ENCODE measurements at regions not wholly inside any gene's neighbourhood (a gene's known extent, or its start where the extent isn't known, plus 50 kb on each side); places are given as distances from the start of the nearest gene placed in this dataset.
A peak's percentile ranks its signal among the peaks of the same experiment; 100 is the strongest.
"Not testable (repeated sequence)": the region's sequence is repeated elsewhere in the genome, so short reads cannot be mapped to it uniquely, and the experiment has no call there.

DNA sequence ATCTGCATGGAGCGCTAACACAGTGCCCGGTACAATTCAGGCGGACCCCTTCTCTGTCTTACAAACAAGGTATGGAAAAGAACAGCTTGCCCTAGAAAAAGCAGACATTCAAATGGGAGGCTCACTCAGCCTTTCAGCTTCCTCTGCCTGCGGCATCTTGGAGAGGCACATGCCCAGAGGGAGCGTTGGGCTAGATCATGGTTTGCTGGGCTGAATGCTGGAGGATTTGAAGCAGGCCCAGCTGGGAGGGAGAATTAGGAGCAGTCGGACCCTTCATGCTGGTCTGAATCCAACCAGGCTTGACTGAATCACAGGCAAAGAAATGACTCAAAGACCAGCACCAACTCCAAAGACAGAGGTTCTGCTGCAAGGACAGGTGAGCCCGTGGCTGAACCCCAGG lies 286.7 kb upstream of the FRG1 start:
- DNase-seq (ENCODE audit: low read depth, low spot score), result not testable (repeated sequence)

DNA sequence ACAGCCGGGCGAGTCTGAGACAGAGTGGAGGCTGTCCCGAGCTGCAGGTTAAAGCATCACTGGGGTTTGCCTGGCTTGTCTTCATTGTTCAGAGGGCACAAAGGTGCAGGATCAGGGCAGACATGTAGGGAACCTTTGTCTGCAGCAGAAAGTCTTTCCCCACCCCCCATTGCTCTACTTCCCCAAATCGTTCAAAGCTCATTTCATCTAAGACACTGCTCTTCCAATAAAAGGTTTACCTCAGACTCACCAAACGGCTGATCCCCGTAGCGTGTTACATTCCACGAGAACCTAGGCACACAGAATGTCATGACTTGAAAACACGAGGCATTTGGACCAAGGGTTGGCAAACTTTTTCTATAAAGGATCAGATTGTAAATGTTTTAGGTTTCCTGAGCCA lies 286.3 kb upstream of the FRG1 start:
- not testable (repeated sequence) for DNase-seq (ENCODE audit: low read depth, low spot score)

- not testable (repeated sequence) for DNase-seq (ENCODE audit: low read depth, low spot score)
Observed at GRCh38 chr4:189655817-189656216, 284.9 kb upstream of the FRG1 start.

- DNase-seq (ENCODE audit: low read depth, low spot score), result no peak
Observed at GRCh38 chr4:189656641-189657040, 284.0 kb upstream of the FRG1 start.

- not testable (repeated sequence) for DNase-seq (ENCODE audit: low read depth, low spot score)
Observed at GRCh38 chr4:189658259-189658658, 282.4 kb upstream of the FRG1 start.

- not testable (repeated sequence) for DNase-seq (ENCODE audit: low read depth, low spot score)
Observed at GRCh38 chr4:189658831-189659230, 281.8 kb upstream of the FRG1 start.

DNA sequence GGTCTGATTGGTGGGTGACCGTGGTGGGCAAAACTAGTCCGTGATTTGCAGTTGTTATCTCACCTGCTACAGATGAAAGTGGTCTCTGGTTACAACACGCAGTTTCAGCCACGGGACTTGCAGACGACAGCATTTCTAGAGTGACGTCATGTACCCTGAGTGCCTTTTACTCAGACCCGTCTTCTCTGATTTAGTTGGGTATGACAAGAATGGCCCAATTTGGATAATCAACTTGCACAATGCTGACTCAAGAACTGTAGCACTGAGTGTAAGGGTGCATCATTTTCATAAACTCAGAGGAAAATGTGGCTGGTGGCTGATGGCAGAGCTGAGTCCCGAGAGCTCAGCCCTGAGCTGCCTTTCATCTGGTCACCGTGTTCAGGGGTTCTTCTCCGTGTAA lies 281.4 kb upstream of the FRG1 start:
- DNase-seq (ENCODE audit: low read depth, low spot score), result no peak

GRCh38 chr4:189660722-189661360 lies 279.8 kb upstream of the FRG1 start:
- DNase-seq (ENCODE audit: low read depth, low spot score), result no peak

GRCh38 chr4:189664693-189665250 lies 275.9 kb upstream of the FRG1 start:
- DNase-seq (ENCODE audit: low read depth, low spot score), result no peak

DNA sequence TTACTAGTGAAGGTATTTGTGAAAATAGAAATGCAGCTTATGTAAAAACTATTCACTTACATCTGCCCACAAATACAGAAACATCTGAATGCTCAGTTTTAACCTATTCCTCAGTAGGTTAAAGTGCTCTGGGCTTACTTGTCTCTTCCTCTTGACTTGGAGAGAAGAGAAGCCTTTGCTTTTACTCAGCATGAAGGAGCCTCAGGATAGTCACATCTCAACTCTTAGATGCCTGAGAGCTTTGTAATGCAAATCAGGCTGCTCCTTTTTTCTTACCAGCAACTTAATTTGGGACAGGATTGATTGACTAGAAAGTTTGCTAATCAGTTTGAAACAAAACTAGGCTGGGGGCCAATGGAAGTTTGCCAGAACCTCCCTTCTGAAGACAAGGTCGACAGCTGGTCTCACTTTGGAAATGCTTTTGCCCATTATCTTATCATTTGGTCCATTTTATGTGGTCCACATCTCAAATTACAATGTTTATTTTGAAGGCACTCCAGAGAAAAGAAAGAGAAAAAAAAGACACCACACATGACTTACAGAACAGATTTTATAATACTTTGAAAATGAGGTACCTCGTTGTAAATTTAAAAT lies 274.9 kb upstream of the FRG1 start:
- DNase-seq (ENCODE audit: low read depth, low spot score), result not testable (repeated sequence)

GRCh38 chr4:189667386-189667785 lies 273.3 kb upstream of the FRG1 start:
- DNase-seq (ENCODE audit: low read depth, low spot score), result not testable (repeated sequence)

DNA sequence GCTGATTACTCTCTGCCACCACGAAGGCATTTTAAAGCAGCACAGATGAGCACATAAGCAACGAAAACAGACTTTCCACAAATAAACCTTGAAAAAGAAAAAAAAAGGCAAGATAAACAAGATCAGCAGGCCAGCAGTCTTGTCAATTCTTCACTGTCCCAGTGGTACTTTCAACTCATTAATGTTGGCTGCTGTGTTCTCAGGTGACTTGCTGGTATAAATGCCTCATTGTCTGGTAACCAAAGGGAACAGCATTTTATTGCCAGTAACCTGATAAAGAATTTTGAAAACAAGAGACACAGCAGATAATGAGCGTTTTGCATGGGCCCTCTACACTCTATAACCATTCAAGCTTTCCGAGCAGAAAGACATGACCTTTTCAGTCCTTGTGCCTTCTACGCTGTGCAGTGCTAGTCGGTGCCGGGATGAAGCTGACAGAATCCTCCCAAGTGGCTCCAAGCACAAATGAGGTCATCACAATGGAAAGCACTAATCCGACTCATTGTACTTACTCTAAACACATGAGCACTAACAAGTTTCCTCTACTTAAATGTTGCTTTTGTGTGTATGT lies 242.9 kb upstream of the FRG1 start:
- not testable (repeated sequence) for DNase-seq (ENCODE audit: low read depth, low spot score)

DNA sequence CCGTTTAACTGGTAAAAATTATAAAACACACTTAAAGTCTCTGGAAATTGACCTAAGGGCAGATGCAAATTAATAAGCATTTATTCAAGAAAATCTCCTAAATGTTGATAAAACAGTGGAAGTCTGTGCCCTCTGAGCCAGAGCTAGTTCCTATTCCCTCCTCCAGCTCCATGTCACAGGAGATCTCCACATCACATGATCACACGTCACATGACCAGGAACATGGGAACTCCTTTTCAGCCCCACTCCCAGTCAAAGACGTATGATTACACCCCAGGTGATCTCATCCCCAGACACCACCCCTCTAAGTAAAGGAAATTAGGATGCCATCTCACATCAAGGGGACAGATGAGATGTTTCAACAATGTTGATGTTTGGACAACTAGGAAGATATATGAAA lies 237.7 kb upstream of the FRG1 start:
- DNase-seq (ENCODE audit: low read depth, low spot score), result not testable (repeated sequence)

DNA sequence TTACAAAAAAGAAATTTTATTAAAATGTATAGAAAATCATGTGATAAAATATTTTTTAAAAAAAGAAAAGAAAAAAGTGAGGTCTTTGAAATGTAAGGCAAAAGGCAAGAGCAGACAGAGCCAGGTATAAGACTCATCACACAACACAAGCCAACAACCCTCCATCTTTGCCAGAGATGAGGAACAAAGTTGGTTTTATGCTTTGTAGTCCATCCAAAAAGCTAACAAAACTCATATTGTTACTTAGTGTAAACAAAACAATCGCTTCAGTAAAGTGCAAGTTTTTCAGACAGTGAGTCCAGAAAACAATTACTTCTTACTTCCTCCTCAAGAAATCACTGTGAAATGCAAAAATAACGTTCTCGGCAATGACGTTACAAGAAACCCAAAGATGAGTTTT lies 233.9 kb upstream of the FRG1 start:
- not testable (repeated sequence) for DNase-seq (ENCODE audit: low read depth, low spot score)

- DNase-seq (ENCODE audit: low read depth, low spot score), result not testable (repeated sequence)
Observed at GRCh38 chr4:189707227-189707626, 233.4 kb upstream of the FRG1 start.

DNA sequence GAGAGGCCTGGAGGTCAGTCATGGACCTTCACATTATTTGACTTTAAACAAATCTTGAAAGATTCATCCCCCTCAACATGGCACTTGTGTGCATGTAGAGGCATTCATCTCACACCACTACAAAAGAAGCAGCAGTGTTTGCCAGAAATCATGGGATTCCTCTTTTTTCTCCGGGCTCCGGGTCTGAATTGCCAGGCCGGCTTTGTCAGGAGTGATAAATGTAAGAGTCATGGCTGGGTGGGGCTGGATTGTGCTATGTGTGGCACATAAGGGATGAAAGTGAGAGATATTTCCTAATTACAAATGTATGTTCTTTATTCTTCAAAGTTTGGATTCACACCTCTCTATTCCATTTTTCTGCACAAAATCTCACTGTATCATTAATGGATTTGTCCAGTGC lies 228.7 kb upstream of the FRG1 start:
- not testable (repeated sequence) for DNase-seq (ENCODE audit: low read depth, low spot score)

GRCh38 chr4:189721016-189721993 lies 219.4 kb upstream of the FRG1 start:
- not testable (repeated sequence) for DNase-seq (ENCODE audit: low read depth, low spot score)

DNA sequence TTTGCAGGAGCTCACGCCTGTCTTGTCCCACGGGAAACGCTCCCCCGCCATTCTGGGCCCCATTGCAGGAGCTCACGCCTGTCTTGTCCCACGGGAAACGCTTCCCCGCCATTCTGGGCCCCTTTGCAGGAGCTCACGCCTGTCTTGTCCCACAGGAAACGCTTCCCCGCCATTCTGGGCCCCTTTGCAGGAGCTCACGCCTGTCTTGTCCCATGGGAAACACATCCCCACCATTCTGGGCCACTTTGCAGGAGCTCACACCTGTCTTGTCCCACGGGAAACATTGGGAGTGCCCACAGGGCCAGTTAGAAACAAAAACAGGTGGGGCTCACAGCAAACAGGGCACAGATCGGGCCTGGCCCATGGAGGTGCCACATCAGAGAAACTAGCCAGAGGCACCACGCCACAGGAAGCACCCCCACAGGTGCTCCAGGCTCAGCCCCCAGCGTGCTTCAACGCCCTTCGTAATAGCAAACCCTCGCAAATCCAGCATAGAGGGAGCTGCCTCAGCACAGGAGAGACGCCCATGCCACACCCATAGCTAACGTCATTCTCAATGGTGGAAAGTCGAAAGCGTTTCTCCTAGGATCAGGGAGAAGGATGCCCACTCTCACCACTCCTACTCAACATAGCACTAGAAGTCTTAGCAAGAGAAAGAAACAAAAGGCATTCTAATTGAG lies 218.2 kb upstream of the FRG1 start:
- peak; percentile 29 for DNase-seq (ENCODE audit: low read depth, low spot score)

DNA sequence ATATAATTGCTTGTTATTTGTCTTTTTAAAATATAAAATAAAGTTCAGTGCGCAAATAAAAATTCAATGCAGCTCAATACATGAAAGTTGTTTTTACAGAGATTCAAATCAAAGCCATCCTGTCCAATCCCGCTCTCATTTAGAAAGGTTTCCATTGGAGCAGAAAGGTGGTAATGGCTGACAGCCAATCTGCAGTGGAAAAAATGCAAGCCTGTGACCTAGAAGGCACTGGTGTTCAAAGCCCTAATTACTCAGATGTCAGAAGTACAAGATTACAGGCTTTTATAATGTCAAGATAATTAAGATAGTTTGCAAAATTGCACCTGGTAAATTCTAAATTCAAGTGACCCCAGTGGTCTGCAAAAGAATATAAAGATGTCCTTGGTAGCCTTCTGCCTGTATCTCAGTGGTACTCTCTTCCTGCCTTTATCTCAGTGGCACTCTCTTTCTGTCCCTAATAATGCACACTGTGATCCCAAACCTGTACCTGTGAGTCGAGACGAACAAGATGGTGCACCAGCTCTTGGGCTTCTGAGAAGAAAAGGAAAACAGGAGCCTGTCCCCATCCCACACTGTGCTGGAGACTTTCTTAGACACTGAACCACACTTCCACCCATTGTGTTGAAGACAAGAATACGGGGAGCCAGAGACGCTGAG lies 212.6 kb upstream of the FRG1 start:
- DNase-seq (ENCODE audit: low read depth, low spot score), result not testable (repeated sequence)

- not testable (repeated sequence) for DNase-seq (ENCODE audit: low read depth, low spot score)
Observed at GRCh38 chr4:189731989-189732388, 208.7 kb upstream of the FRG1 start.
